ENCODE measurements at regions not wholly inside any gene's neighbourhood (a gene's known extent, or its start where the extent isn't known, plus 50 kb on each side); places are given as distances from the start of the nearest gene placed in this dataset.

- H3K27ac ChIP-seq (replicated peaks): no peak overlapping the region
- no peak for DNase-seq (ENCODE audit: low read depth in 1 of 2, low spot score in 1 of 2)
- TF ChIP-seq REST (IDR thresholded peaks at IDR 0.05; ENCODE audit: insufficient replicate concordance, low read depth): no peak
- no peak for TF ChIP-seq POLR2AphosphoS5 (IDR thresholded peaks at IDR 0.05; ENCODE audit: low read depth)
- TF ChIP-seq GABPA (IDR thresholded peaks at IDR 0.05; ENCODE audit: low read depth): no peak
- no peak overlapping the region for H3K4me3 ChIP-seq (replicated peaks; ENCODE audit: insufficient read depth, low read length)
- no peaks in the 10 kb centered on the region for H3K27me3 ChIP-seq (ENCODE audit: insufficient read depth, poor library complexity, severe bottlenecking)
Measured at GRCh38 chr15:94004697-94005096, 226.7 kb upstream of the MCTP2 start.

GRCh38 chr15:94002041-94002440 lies 229.3 kb upstream of the MCTP2 start:
- Histone ChIP-seq H3K27me3 (ENCODE audit: insufficient read depth, poor library complexity, severe bottlenecking) (no peaks in the 10 kb centered on the region), H3K4me3 (replicated peaks; ENCODE audit: insufficient read depth, low read length) (no peak overlapping the region), H3K27ac (replicated peaks) (no peak overlapping the region)
- DNase-seq (ENCODE audit: low read depth in 1 of 2, low spot score in 1 of 2): no peak
- TF ChIP-seq SPI1 (IDR thresholded peaks at IDR 0.05; ENCODE audit: borderline replicate concordance, low read depth) (no peak), GABPA (IDR thresholded peaks at IDR 0.05; ENCODE audit: low read depth) (no peak)

GRCh38 chr15:94001255-94001801 lies 230.0 kb upstream of the MCTP2 start:
- TF ChIP-seq REST (IDR thresholded peaks at IDR 0.05; ENCODE audit: insufficient replicate concordance, low read depth) (no peak), GABPA (IDR thresholded peaks at IDR 0.05; ENCODE audit: low read depth) (no peak), POLR2AphosphoS5 (IDR thresholded peaks at IDR 0.05; ENCODE audit: low read depth) (no peak), SPI1 (IDR thresholded peaks at IDR 0.05; ENCODE audit: borderline replicate concordance, low read depth) (no peak), CTCF (IDR thresholded peaks at IDR 0.05; ENCODE audit: insufficient read depth, low read length) (no peak)
- H3K27me3 ChIP-seq (ENCODE audit: insufficient read depth, poor library complexity, severe bottlenecking): no peaks in the 10 kb centered on the region
- no peak overlapping the region for H3K4me3 ChIP-seq (replicated peaks; ENCODE audit: insufficient read depth, low read length)
- DNase-seq (ENCODE audit: low read depth in 1 of 2, low spot score in 1 of 2): no peak
- H3K27ac ChIP-seq (replicated peaks): no peak overlapping the region

GRCh38 chr15:94000606-94001005 lies 230.8 kb upstream of the MCTP2 start:
- TF ChIP-seq SPI1 (IDR thresholded peaks at IDR 0.05; ENCODE audit: borderline replicate concordance, low read depth) (no peak), CTCF (IDR thresholded peaks at IDR 0.05; ENCODE audit: insufficient read depth, low read length) (no peak), REST (IDR thresholded peaks at IDR 0.05; ENCODE audit: insufficient replicate concordance, low read depth) (no peak), GABPA (IDR thresholded peaks at IDR 0.05; ENCODE audit: low read depth) (no peak), POLR2AphosphoS5 (IDR thresholded peaks at IDR 0.05; ENCODE audit: low read depth) (no peak)
- DNase-seq (ENCODE audit: low read depth in 1 of 2, low spot score in 1 of 2): no peak
- no peak overlapping the region for H3K4me3 ChIP-seq (replicated peaks; ENCODE audit: insufficient read depth, low read length)
- no peak overlapping the region for H3K27ac ChIP-seq (replicated peaks)
- H3K27me3 ChIP-seq (ENCODE audit: insufficient read depth, poor library complexity, severe bottlenecking): peaks cover 3% of the 10 kb centered on the region

All from HL-60 (cell line).